DND-41 (cell line): ENCODE measurements at regions not wholly inside any gene's neighbourhood (a gene's known extent, or its start where the extent isn't known, plus 50 kb on each side); places are given as distances from the start of the nearest gene placed in this dataset.

Experiments used
- ATAC-seq: fragments of 200-7000 bp; cut with Tn5 transposase; 3 replicates; pipeline ENCODE4 v1.9.1; 2021; ENCODE audit warnings: low read depth; ENCODE audit not compliant: insufficient read depth
- DNase-seq: peaks from one replicate; pipeline ENCODE4 v3.0.0-alpha.2; 2020
- H2AFZ ChIP-seq: 2 replicates; pipeline ENCODE4 v1.6.0; 2012; ENCODE audit warnings: low read depth, low read length
- H3K27ac ChIP-seq: 2 replicates; pipeline ENCODE4 v1.5.1; 2012; ENCODE audit warnings: low read length, inconsistent platforms
- H3K27me3 ChIP-seq: fragments of 200-600 bp; sonication (generic); 2 replicates; pipeline ENCODE4 v1.6.0; 2012; ENCODE audit warnings: low read length, mild to moderate bottlenecking, inconsistent platforms; ENCODE audit not compliant: insufficient read depth, poor library complexity
- H3K36me3 ChIP-seq: 2 replicates; pipeline ENCODE4 v1.5.1; 2012; ENCODE audit warnings: low read length, inconsistent platforms; ENCODE audit not compliant: insufficient read depth
- H3K4me1 ChIP-seq: 2 replicates; pipeline ENCODE4 v1.5.1; 2012; ENCODE audit warnings: mild to moderate bottlenecking, low read length; ENCODE audit not compliant: insufficient read depth
- H3K4me2 ChIP-seq: 2 replicates; pipeline ENCODE4 v1.6.0; 2012; ENCODE audit warnings: mild to moderate bottlenecking, moderate library complexity, low read length, inconsistent platforms; ENCODE audit not compliant: insufficient read depth
- H3K4me3 ChIP-seq, 2 experiments: fragments of 200-600 bp in 1 of 2; shearing (Covaris generic) in 1 of 2; 2 replicates each; pipeline ENCODE4 v1.5.1; 2012 to 2016; ENCODE audit warnings: inconsistent platforms in 2 of 2, low read length in 2 of 2, mild to moderate bottlenecking in 2 of 2, low read depth in 1 of 2, moderate library complexity in 1 of 2
- H3K79me2 ChIP-seq: 2 replicates; pipeline ENCODE4 v1.6.0; 2012; ENCODE audit warnings: low read length, inconsistent platforms; ENCODE audit not compliant: insufficient read depth
- H3K9ac ChIP-seq: 2 replicates; pipeline ENCODE4 v1.6.0; 2012; ENCODE audit warnings: low read depth, mild to moderate bottlenecking, inconsistent platforms, low read length, moderate library complexity
- H3K9me3 ChIP-seq: 2 replicates; pipeline ENCODE4 v1.5.1; 2012; ENCODE audit warnings: low read length, moderate library complexity, mild to moderate bottlenecking, inconsistent platforms; ENCODE audit not compliant: insufficient read depth, severe bottlenecking
- H4K20me1 ChIP-seq: 2 replicates; pipeline ENCODE4 v1.6.0; 2012; ENCODE audit warnings: low read length; ENCODE audit not compliant: insufficient read depth
- EZH2 ChIP-seq: IDR thresholded peaks from 3 replicates; pipeline ENCODE4 v1.6.1; 2012; ENCODE audit warnings: borderline replicate concordance, low read depth, mild to moderate bottlenecking, moderate library complexity, low read length, inconsistent platforms; ENCODE audit not compliant: severe bottlenecking
- TF ChIP-seq, protein P1 (sequence below): IDR thresholded peaks from 2 replicates; pipeline ENCODE4 v1.5.1; 2012; ENCODE audit warnings: borderline replicate concordance, low read length, moderate library complexity, mild to moderate bottlenecking; ENCODE audit not compliant: poor library complexity, severe bottlenecking; ENCODE audit errors: extremely low read depth

DNA sequence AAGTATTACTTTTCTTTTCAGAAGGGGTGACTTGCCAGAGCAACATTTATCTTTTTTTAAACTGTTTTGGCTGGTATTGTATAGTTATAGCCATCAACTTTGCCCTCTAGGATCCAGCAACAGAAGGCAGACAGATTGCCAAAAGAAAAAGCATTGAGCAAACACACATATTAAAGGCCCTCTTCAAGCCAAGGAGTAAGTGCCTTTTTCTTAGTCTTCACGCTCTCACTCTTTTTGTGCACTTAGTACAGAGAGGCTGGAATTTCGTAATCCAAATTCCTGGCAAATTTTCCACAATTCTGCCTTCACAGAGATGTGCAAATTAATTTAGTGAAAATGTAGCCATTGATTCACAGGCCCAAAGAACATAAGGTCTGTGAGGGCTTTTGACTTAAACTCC is 253.1 kb upstream of the EDA2R start:
- TF ChIP-seq, protein P1, sequence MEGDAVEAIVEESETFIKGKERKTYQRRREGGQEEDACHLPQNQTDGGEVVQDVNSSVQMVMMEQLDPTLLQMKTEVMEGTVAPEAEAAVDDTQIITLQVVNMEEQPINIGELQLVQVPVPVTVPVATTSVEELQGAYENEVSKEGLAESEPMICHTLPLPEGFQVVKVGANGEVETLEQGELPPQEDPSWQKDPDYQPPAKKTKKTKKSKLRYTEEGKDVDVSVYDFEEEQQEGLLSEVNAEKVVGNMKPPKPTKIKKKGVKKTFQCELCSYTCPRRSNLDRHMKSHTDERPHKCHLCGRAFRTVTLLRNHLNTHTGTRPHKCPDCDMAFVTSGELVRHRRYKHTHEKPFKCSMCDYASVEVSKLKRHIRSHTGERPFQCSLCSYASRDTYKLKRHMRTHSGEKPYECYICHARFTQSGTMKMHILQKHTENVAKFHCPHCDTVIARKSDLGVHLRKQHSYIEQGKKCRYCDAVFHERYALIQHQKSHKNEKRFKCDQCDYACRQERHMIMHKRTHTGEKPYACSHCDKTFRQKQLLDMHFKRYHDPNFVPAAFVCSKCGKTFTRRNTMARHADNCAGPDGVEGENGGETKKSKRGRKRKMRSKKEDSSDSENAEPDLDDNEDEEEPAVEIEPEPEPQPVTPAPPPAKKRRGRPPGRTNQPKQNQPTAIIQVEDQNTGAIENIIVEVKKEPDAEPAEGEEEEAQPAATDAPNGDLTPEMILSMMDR: no peak
- no peak for TF ChIP-seq EZH2
- Histone ChIP-seq H3K9ac (no peak overlapping the region), H3K79me2 (no peaks in the 10 kb centered on the region), H3K27ac (no peak overlapping the region), H3K4me2 (no peak overlapping the region), H3K36me3 (no peaks in the 10 kb centered on the region), H3K9me3 (no peaks in the 10 kb centered on the region), H4K20me1 (no peaks in the 10 kb centered on the region), H3K4me3 (no peak overlapping the region), H3K4me1 (no peaks in the 10 kb centered on the region), H3K27me3 (no peaks in the 10 kb centered on the region), H2AFZ (no peak overlapping the region)
- DNase-seq: no peak
- ATAC-seq: no peak

DNA sequence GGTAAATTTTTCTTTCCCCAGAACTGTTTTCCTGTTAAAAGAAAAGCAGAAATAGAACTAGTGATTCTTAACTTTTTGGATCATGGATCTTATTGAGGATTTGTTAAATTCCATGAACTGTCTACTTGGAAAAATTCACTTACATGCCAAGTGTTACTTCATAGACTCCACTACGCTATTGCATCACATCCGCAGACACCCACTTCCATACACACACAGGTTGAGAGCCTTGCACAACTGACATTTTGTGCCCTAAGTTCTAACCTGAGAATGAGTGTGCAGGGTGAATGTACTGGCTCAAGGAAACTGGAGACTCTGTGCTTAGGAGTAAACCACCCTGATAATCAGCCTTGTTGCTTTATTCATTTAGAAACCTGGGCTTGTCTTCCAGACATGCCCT is 250.5 kb upstream of the EDA2R start:
- Histone ChIP-seq H4K20me1 (no peaks in the 10 kb centered on the region), H3K4me2 (no peak overlapping the region), H3K4me3 (no peak overlapping the region), H3K79me2 (no peaks in the 10 kb centered on the region), H3K9me3 (no peaks in the 10 kb centered on the region), H3K27me3 (no peaks in the 10 kb centered on the region), H3K9ac (no peak overlapping the region), H3K4me1 (no peaks in the 10 kb centered on the region), H2AFZ (no peak overlapping the region), H3K36me3 (no peaks in the 10 kb centered on the region), H3K27ac (no peak overlapping the region)
- TF ChIP-seq, protein P1: no peak
- TF ChIP-seq EZH2: no peak
- DNase-seq (no peak), ATAC-seq (no peak)

GRCh38 chrX:66882101-66882500 is 243.2 kb upstream of the EDA2R start:
- Histone ChIP-seq H3K9ac (no peak overlapping the region), H4K20me1 (no peaks in the 10 kb centered on the region), H3K27ac (no peak overlapping the region), H3K4me2 (no peak overlapping the region), H2AFZ (no peak overlapping the region), H3K4me1 (no peaks in the 10 kb centered on the region), H3K36me3 (no peaks in the 10 kb centered on the region), H3K9me3 (no peaks in the 10 kb centered on the region), H3K79me2 (no peaks in the 10 kb centered on the region), H3K27me3 (no peaks in the 10 kb centered on the region), H3K4me3 (no peak overlapping the region)
- no peak for TF ChIP-seq EZH2
- TF ChIP-seq, protein P1: no peak
- DNase-seq: no peak
- ATAC-seq: no peak

GRCh38 chrX:66876776-66877175 is 237.9 kb upstream of the EDA2R start:
- no peak overlapping the region for H2AFZ ChIP-seq
- H3K4me3 ChIP-seq: no peak overlapping the region
- H3K9me3 ChIP-seq: no peaks in the 10 kb centered on the region
- H3K36me3 ChIP-seq: no peaks in the 10 kb centered on the region
- ATAC-seq (no peak), DNase-seq (no peak)
- H3K79me2 ChIP-seq: no peaks in the 10 kb centered on the region
- no peaks in the 10 kb centered on the region for H3K27me3 ChIP-seq
- no peaks in the 10 kb centered on the region for H3K4me1 ChIP-seq
- H3K9ac ChIP-seq: no peak overlapping the region
- TF ChIP-seq EZH2: no peak
- TF ChIP-seq, protein P1: no peak
- H3K27ac ChIP-seq: no peak overlapping the region
- no peaks in the 10 kb centered on the region for H4K20me1 ChIP-seq
- H3K4me2 ChIP-seq: no peak overlapping the region
